ENCODE measurements at regions not wholly inside any gene's neighbourhood (a gene's known extent, or its start where the extent isn't known, plus 50 kb on each side); places are given as distances from the start of the nearest gene placed in this dataset.

DNA sequence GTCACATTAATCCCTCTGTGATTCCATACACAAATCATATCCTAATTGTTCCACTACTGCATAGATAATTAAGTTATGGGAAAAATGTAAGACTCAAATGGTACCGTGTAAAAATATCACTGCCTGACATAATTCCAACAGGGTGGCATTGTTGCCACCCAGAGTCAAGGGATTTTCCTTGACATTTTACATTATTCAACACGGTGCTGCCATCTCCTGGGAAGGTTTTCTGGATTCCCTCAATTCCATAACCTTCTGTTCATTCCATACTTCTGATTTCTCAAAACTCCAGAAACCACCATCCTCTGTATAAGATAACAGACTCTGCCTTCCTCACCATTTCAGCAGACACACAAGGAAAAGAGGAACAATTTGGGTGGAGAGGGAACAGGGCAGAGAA, 495.9 kb downstream of the XPNPEP1 start:
- TF ChIP-seq, protein P1, sequence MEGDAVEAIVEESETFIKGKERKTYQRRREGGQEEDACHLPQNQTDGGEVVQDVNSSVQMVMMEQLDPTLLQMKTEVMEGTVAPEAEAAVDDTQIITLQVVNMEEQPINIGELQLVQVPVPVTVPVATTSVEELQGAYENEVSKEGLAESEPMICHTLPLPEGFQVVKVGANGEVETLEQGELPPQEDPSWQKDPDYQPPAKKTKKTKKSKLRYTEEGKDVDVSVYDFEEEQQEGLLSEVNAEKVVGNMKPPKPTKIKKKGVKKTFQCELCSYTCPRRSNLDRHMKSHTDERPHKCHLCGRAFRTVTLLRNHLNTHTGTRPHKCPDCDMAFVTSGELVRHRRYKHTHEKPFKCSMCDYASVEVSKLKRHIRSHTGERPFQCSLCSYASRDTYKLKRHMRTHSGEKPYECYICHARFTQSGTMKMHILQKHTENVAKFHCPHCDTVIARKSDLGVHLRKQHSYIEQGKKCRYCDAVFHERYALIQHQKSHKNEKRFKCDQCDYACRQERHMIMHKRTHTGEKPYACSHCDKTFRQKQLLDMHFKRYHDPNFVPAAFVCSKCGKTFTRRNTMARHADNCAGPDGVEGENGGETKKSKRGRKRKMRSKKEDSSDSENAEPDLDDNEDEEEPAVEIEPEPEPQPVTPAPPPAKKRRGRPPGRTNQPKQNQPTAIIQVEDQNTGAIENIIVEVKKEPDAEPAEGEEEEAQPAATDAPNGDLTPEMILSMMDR (conservative IDR thresholded peaks at IDR 0.05 in 1 of 2, IDR thresholded peaks at IDR 0.05 in 1 of 2; ENCODE audit: low read depth in 1 of 2, low read length in 2 of 2), result peak; percentile 21 to 37
- no peak for TF ChIP-seq EZH2 (IDR thresholded peaks at IDR 0.05; ENCODE audit: low read length, missing control alignments)

All from fibroblast of lung (primary cell).